GM19240 (cell line): ENCODE measurements at regions not wholly inside any gene's neighbourhood (a gene's known extent, or its start where the extent isn't known, plus 50 kb on each side); places are given as distances from the start of the nearest gene placed in this dataset.

Experiments
- DNase-seq: peaks from one replicate; pipeline ENCODE4 v3.0.0; 2011; ENCODE audit warnings: low spot score; ENCODE audit not compliant: insufficient read length

GRCh38 chr1:24990136-24990535 is 60.1 kb upstream of the RUNX3 start:
- DNase-seq, result no peak

- DNase-seq, result no peak
Observed at GRCh38 chr1:24989082-24989481, 59.0 kb upstream of the RUNX3 start.

- DNase-seq, result no peak
Observed at GRCh38 chr1:24988558-24988912, 58.5 kb upstream of the RUNX3 start.

GRCh38 chr1:24987875-24988557 is 57.9 kb upstream of the RUNX3 start:
- peak; percentile 40 for DNase-seq

GRCh38 chr1:24987424-24987823 is 57.3 kb upstream of the RUNX3 start:
- no peak for DNase-seq

GRCh38 chr1:24986372-24986965 is 56.4 kb upstream of the RUNX3 start:
- no peak for DNase-seq

- DNase-seq, result no peak
Observed at GRCh38 chr1:24985737-24986136, 55.7 kb upstream of the RUNX3 start.

GRCh38 chr1:24984800-24985522 is 54.9 kb upstream of the RUNX3 start:
- no peak for DNase-seq

GRCh38 chr1:24984300-24984699 is 54.2 kb upstream of the RUNX3 start:
- no peak for DNase-seq

- no peak for DNase-seq
Observed at GRCh38 chr1:24983006-24983680, 53.1 kb upstream of the RUNX3 start.

GRCh38 chr1:24981631-24982005 is 51.5 kb upstream of the RUNX3 start:
- DNase-seq, result no peak

GRCh38 chr1:24980836-24981630 is 51.0 kb upstream of the RUNX3 start:
- no peak for DNase-seq
